Liver (tissue), 8 donors: ENCODE measurements at regions not wholly inside any gene's neighbourhood (a gene's known extent, or its start where the extent isn't known, plus 50 kb on each side); places are given as distances from the start of the nearest gene placed in this dataset.

ENCODE experiments used
- DNase-seq: peaks from one replicate; pipeline ENCODE4 v3.0.0-alpha.2; 2017; ENCODE audit warnings: low spot score
- H3K27ac ChIP-seq, 2 donors: one replicate each; pipeline ENCODE4 v1.7.0; 2013; ENCODE audit warnings: inconsistent platforms in 2 of 2, low read length in 2 of 2, control low read depth in 1 of 2, low read depth in 1 of 2, mild to moderate bottlenecking in 1 of 2
- H3K27me3 ChIP-seq, 4 donors: one replicate each; pipeline versions ENCODE4 v1.6.1 to v1.7.0; 2013; ENCODE audit warnings: low read length in 3 of 4, inconsistent platforms in 1 of 4, mild to moderate bottlenecking in 1 of 4, moderate library complexity in 1 of 4; ENCODE audit not compliant: control insufficient read depth in 4 of 4, insufficient read depth in 4 of 4
- H3K36me3 ChIP-seq, 4 donors: one replicate each; pipeline versions ENCODE4 v1.6.1 to v1.7.0; 2013; ENCODE audit warnings: low read length in 3 of 4, mild to moderate bottlenecking in 3 of 4, low read depth in 1 of 4, moderate library complexity in 1 of 4; ENCODE audit not compliant: control insufficient read depth in 4 of 4, insufficient read depth in 3 of 4
- H3K4me1 ChIP-seq, 4 donors: one replicate each; pipeline versions ENCODE4 v1.6.1 to v1.7.0; 2013; ENCODE audit warnings: low read length in 3 of 4, mild to moderate bottlenecking in 3 of 4, moderate library complexity in 1 of 4; ENCODE audit not compliant: control insufficient read depth in 4 of 4, insufficient read depth in 4 of 4
- H3K4me3 ChIP-seq, 3 donors: one replicate each; pipeline versions ENCODE4 v1.6.1 to v1.7.0; 2013; ENCODE audit warnings: low read length in 3 of 3, control low read depth in 1 of 3, low read depth in 1 of 3, mild to moderate bottlenecking in 1 of 3
- H3K9ac ChIP-seq, 2 donors: one replicate each; pipeline ENCODE4 v1.7.0; 2013; ENCODE audit warnings: low read length in 2 of 2, mild to moderate bottlenecking in 2 of 2, moderate library complexity in 2 of 2, control low read depth in 1 of 2, low read depth in 1 of 2
- H3K9me3 ChIP-seq, 4 donors: one replicate each; pipeline versions ENCODE4 v1.6.1 to v1.7.0; 2013; ENCODE audit warnings: low read length in 3 of 4; ENCODE audit not compliant: control insufficient read depth in 4 of 4
- EGR1 ChIP-seq, 2 donors: IDR thresholded peaks; 2 replicates each; pipeline ENCODE4 v1.6.1; 2016 to 2018; ENCODE audit warnings: antibody characterized with exemption in 2 of 2, low read depth in 2 of 2
- FOXA1 ChIP-seq: IDR thresholded peaks from 2 replicates; pipeline ENCODE4 v1.6.1; 2016; ENCODE audit warnings: antibody characterized with exemption
- FOXA2 ChIP-seq: IDR thresholded peaks from 2 replicates; pipeline ENCODE4 v1.6.1; 2016; ENCODE audit warnings: antibody characterized with exemption
- GABPA ChIP-seq, 2 donors: IDR thresholded peaks in 1 of 2; conservative IDR thresholded peaks in 1 of 2; 2 replicates each; pipeline ENCODE4 v1.6.1; 2016; ENCODE audit warnings: antibody characterized with exemption in 2 of 2, mild to moderate bottlenecking in 1 of 2, moderate library complexity in 1 of 2
- JUND ChIP-seq, 2 donors: IDR thresholded peaks; 2 replicates each; pipeline ENCODE4 v1.6.1; 2016; ENCODE audit warnings: antibody characterized with exemption in 2 of 2
- NR2F2 ChIP-seq: IDR thresholded peaks from 2 replicates; pipeline ENCODE4 v1.6.1; 2016; ENCODE audit warnings: antibody characterized with exemption
- RXRA ChIP-seq, 2 donors: IDR thresholded peaks; 2 replicates each; pipeline ENCODE4 v1.6.1; 2017 to 2018; ENCODE audit warnings: antibody characterized with exemption in 2 of 2, mild to moderate bottlenecking in 1 of 2
- SP1 ChIP-seq: IDR thresholded peaks from 2 replicates; pipeline ENCODE4 v1.6.1; 2018; ENCODE audit warnings: antibody characterized with exemption, mild to moderate bottlenecking
- TAF1 ChIP-seq: conservative IDR thresholded peaks from 2 replicates; pipeline ENCODE4 v1.6.1; 2016; ENCODE audit warnings: antibody characterized with exemption, mild to moderate bottlenecking
- YY1 ChIP-seq: IDR thresholded peaks from 2 replicates; pipeline ENCODE4 v1.6.1; 2016; ENCODE audit warnings: antibody characterized with exemption, mild to moderate bottlenecking
- WGBS: extraction: QIAGEN DNeasy Blood & Tissue Kit; methylation state at CpG from one replicate; pipeline ENCODE4 v1.1.7; 2013; 5-methylcytosine and 5-hydroxymethylcytosine counted together
- TF ChIP-seq, protein P1 (sequence below): fragments of 150-350 bp; IDR thresholded peaks from 2 replicates; pipeline ENCODE4 v1.5.1; 2017; ENCODE audit warnings: improper control_type of control experiment, low read depth, low read length; ENCODE audit not compliant: missing input control
- TF ChIP-seq, protein P2 (sequence below): IDR thresholded peaks from 2 replicates; pipeline ENCODE4 v1.6.1; 2016; ENCODE audit warnings: antibody characterized with exemption
- TF ChIP-seq, protein P3 (sequence below): IDR thresholded peaks from 2 replicates; pipeline ENCODE4 v1.6.1; 2016; ENCODE audit warnings: antibody characterized with exemption, mild to moderate bottlenecking
- donor health status: healthy.
- donor health status: healthy.
- donor health status: healthy.
- donor health status: healthy.
- donor health status: healthy.

DNA sequence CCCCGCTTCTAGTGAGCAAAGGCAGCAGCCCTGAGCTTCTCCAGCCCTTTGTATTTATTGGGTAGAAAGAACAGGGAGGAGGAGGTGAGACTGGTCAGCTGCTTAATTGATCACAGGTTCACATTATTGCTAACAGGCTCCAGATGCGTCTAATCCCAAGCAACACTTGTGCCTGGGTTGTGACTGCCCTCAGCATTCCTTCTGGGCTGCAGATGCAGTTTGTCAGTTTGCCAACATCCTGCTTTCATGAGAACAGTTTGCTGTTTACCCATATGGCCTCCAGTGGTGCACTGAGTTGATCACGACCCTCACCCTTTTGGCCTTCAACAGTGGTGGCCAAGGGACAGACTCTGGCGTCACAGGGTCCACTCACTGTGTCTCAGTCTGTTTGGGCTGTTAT, 159.5 kb upstream of the ZNF516 start:
- Histone ChIP-seq H3K9me3 (no peaks in the 10 kb centered on the region), H3K27ac (no peak overlapping the region), H3K27me3 (peaks cover 0 to 8% (median 0%) of the 10 kb centered on the region in 4 donors), H3K4me3 (no peak overlapping the region), H3K36me3 (no peaks in the 10 kb centered on the region), H3K4me1 (no peaks in the 10 kb centered on the region), H3K9ac (no peak overlapping the region)
- no peak for DNase-seq
- 62% methylated on average over 4 of the region's 4 CpGs for WGBS
- no peak for TF ChIP-seq RXRA (IDR thresholded peaks at IDR 0.05)
- TF ChIP-seq, protein P1, sequence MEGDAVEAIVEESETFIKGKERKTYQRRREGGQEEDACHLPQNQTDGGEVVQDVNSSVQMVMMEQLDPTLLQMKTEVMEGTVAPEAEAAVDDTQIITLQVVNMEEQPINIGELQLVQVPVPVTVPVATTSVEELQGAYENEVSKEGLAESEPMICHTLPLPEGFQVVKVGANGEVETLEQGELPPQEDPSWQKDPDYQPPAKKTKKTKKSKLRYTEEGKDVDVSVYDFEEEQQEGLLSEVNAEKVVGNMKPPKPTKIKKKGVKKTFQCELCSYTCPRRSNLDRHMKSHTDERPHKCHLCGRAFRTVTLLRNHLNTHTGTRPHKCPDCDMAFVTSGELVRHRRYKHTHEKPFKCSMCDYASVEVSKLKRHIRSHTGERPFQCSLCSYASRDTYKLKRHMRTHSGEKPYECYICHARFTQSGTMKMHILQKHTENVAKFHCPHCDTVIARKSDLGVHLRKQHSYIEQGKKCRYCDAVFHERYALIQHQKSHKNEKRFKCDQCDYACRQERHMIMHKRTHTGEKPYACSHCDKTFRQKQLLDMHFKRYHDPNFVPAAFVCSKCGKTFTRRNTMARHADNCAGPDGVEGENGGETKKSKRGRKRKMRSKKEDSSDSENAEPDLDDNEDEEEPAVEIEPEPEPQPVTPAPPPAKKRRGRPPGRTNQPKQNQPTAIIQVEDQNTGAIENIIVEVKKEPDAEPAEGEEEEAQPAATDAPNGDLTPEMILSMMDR = no peak
- TF ChIP-seq, protein P2, sequence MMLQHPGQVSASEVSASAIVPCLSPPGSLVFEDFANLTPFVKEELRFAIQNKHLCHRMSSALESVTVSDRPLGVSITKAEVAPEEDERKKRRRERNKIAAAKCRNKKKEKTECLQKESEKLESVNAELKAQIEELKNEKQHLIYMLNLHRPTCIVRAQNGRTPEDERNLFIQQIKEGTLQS = no peak

DNA sequence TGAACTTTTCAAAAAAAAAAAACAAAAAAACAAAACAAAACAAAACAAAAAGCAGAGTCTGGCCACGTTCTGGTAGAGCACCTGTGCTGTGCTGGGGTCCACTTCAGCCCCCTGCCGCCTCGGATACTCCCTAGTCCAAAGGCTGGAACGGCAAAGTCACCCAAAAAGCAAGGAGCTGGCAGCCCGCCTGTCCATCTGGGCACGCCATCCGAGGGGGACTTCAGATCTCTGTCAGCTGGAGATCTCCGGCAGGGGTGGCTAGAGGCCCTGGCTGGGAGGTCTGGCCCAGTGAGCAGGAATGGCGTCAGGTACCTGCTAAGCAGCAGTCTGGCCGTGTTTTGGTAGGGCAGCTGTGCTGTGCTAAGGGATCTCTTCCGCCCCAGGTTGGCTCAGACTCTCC, 152.3 kb upstream of the ZNF516 start:
- no peaks in the 10 kb centered on the region for H3K4me1 ChIP-seq
- no peaks in the 10 kb centered on the region for H3K36me3 ChIP-seq
- no peaks in the 10 kb centered on the region for H3K9me3 ChIP-seq
- no peaks in the 10 kb centered on the region for H3K27me3 ChIP-seq
- no peak overlapping the region for H3K4me3 ChIP-seq
- DNase-seq = no peak
- 81% methylated on average over 11 of the region's 11 CpGs for WGBS
- TF ChIP-seq TAF1 (no peak), YY1 (no peak), JUND (IDR thresholded peaks at IDR 0.05) (no peak)
- no peak overlapping the region for H3K27ac ChIP-seq
- no peak overlapping the region for H3K9ac ChIP-seq

DNA sequence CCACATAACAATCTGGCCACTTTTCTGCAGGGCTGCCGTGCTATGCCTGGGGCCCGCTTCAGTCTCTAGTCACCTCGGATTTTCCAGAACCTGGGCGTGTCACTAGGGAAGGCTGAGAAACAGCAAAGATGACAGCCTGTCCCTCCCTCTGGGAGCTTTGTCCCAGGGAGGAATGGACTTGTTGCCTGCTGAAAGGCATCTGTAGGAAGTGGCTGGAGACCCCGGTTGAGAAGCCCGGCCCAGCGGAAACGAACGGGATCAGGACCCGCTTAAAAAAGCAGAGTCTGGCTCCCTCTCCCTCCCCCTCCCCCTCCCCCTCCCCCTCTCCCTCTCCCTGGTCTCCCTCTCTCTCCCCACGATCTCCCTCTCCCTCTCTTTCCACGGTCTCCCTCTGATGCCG, 149.5 kb upstream of the ZNF516 start:
- no peaks in the 10 kb centered on the region for H3K27me3 ChIP-seq
- WGBS = 88% methylated on average over 13 of the region's 13 CpGs

More for the DNA sequence above, 149.5 kb upstream of the ZNF516 start:
- no peak for DNase-seq
- Histone ChIP-seq H3K4me1 (no peaks in the 10 kb centered on the region), H3K9me3 (no peaks in the 10 kb centered on the region), H3K27ac (no peak overlapping the region), H3K4me3 (no peak overlapping the region), H3K9ac (no peak overlapping the region), H3K36me3 (no peaks in the 10 kb centered on the region)
- no peak for TF ChIP-seq FOXA1
- TF ChIP-seq SP1 = no peak
- no peak for TF ChIP-seq EGR1 (IDR thresholded peaks at IDR 0.05; ENCODE audit: low read depth in 2 of 2)
- TF ChIP-seq JUND (IDR thresholded peaks at IDR 0.05) = no peak
- TF ChIP-seq FOXA2 = no peak
- TF ChIP-seq TAF1 = no peak
- TF ChIP-seq RXRA (IDR thresholded peaks at IDR 0.05) = no peak
- TF ChIP-seq NR2F2 = no peak
- TF ChIP-seq, protein P2 = no peak
- no peak for TF ChIP-seq GABPA (IDR thresholded peaks at IDR 0.05 in 1 of 2, conservative IDR thresholded peaks at IDR 0.05 in 1 of 2)
- TF ChIP-seq, protein P3, sequence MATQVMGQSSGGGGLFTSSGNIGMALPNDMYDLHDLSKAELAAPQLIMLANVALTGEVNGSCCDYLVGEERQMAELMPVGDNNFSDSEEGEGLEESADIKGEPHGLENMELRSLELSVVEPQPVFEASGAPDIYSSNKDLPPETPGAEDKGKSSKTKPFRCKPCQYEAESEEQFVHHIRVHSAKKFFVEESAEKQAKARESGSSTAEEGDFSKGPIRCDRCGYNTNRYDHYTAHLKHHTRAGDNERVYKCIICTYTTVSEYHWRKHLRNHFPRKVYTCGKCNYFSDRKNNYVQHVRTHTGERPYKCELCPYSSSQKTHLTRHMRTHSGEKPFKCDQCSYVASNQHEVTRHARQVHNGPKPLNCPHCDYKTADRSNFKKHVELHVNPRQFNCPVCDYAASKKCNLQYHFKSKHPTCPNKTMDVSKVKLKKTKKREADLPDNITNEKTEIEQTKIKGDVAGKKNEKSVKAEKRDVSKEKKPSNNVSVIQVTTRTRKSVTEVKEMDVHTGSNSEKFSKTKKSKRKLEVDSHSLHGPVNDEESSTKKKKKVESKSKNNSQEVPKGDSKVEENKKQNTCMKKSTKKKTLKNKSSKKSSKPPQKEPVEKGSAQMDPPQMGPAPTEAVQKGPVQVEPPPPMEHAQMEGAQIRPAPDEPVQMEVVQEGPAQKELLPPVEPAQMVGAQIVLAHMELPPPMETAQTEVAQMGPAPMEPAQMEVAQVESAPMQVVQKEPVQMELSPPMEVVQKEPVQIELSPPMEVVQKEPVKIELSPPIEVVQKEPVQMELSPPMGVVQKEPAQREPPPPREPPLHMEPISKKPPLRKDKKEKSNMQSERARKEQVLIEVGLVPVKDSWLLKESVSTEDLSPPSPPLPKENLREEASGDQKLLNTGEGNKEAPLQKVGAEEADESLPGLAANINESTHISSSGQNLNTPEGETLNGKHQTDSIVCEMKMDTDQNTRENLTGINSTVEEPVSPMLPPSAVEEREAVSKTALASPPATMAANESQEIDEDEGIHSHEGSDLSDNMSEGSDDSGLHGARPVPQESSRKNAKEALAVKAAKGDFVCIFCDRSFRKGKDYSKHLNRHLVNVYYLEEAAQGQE = no peak
